ENCODE measurements at regions not wholly inside any gene's neighbourhood (a gene's known extent, or its start where the extent isn't known, plus 50 kb on each side); places are given as distances from the start of the nearest gene placed in this dataset.

DNA sequence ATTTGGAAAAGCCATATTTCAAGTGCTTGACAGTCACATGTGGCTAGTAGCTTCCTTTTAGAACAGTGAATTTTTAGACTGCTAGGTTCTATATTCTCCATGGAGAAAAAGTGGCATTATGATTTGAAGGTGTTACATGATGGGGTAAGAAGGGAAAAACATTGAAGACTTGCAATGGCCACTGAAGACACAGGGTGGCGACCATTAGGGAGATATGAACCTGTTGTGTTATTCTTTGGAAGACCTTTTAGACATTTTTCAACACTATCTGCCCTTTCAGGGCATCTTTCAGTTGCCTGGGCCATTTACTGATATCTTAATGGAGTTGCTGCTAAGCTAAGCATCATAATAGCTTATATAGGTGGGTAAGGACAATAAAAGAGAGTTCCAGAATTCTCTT, 1387.2 kb downstream of the SUCLG1 start:
- TF ChIP-seq, protein P1, sequence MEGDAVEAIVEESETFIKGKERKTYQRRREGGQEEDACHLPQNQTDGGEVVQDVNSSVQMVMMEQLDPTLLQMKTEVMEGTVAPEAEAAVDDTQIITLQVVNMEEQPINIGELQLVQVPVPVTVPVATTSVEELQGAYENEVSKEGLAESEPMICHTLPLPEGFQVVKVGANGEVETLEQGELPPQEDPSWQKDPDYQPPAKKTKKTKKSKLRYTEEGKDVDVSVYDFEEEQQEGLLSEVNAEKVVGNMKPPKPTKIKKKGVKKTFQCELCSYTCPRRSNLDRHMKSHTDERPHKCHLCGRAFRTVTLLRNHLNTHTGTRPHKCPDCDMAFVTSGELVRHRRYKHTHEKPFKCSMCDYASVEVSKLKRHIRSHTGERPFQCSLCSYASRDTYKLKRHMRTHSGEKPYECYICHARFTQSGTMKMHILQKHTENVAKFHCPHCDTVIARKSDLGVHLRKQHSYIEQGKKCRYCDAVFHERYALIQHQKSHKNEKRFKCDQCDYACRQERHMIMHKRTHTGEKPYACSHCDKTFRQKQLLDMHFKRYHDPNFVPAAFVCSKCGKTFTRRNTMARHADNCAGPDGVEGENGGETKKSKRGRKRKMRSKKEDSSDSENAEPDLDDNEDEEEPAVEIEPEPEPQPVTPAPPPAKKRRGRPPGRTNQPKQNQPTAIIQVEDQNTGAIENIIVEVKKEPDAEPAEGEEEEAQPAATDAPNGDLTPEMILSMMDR (IDR thresholded peaks at IDR 0.05; ENCODE audit: control extremely low read depth, extremely low read depth, low read depth, missing control alignments), result no peak
- CTCF ChIA-PET, result interaction anchor here (1.3 kb wide), 1 partner anchor 11 kb away, joined by 4 read pairs; no protein-coding TSS in a partner anchor
- DNase-seq (ENCODE audit: extremely low spot score), result no peak
- POLR2A ChIA-PET, result no interaction called here

DNA sequence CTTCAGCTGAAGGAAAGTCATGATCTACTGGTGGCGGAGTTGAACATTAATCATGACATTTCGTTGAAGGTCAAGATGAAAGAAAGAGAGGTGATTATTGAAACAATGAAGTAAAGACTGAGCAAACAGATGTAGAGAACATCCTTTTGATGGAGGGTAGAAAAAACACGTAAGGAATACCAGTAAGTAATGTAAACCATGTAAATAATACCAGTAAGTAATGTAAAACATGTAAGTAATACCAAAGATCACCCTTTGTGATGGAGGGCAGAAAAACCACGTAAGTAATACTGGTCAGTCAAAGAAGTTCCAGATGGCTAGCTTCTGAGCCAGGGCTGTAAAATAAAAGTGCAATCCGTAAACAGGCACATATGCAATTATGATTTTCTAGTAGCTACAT, 1387.7 kb downstream of the SUCLG1 start:
- CTCF ChIA-PET, result interaction anchor here (1.3 kb wide), 1 partner anchor 11 kb away, joined by 4 read pairs; no protein-coding TSS in a partner anchor
- POLR2A ChIA-PET, result no interaction called here
- TF ChIP-seq, protein P1 (IDR thresholded peaks at IDR 0.05; ENCODE audit: control extremely low read depth, extremely low read depth, low read depth, missing control alignments), result no peak
- DNase-seq (ENCODE audit: extremely low spot score), result no peak

DNA sequence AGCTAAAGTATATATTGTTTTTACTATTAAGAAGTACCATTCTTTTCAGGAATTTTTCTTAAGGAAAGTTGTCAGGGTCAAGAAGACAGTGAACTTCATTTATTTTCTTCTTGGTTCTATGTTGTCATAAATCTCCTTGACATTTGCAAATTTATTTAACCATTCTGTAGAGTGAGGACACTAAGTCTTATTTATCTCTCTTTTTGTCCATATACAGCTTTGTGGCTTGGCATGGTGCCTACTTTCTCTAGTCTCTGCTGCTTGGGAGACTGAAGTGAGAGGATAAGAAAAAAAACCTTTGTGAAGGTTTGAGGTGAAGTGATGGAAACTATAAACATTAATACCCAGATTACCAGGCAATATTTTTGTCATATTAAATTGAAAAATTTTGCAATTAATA, 1389.4 kb downstream of the SUCLG1 start:
- ChIA-PET CTCF (no interaction called here), POLR2A (no interaction called here)
- no peak for DNase-seq (ENCODE audit: extremely low spot score)
- TF ChIP-seq, protein P1 (IDR thresholded peaks at IDR 0.05; ENCODE audit: control extremely low read depth, extremely low read depth, low read depth, missing control alignments), result no peak

DNA sequence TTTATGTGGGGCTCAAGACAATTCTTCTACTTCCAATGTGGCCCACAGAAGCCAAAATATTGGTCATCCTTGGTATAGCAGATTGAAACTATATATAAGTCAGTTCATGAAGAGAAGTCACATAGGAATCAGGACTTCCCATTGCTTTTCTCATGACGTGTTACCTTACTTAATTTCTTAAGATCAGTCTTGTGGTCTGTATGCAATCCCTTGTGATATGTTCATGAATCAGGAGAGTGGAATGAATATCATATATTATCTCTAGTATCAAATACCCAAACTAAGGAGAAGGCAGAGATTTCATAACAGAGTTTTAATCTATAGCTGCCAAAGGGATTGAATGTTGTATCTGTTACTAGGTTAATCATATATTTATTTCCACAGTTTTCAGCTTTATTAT, 1390.4 kb downstream of the SUCLG1 start:
- CTCF ChIA-PET, result no interaction called here
- POLR2A ChIA-PET, result no interaction called here
- TF ChIP-seq, protein P1 (IDR thresholded peaks at IDR 0.05; ENCODE audit: control extremely low read depth, extremely low read depth, low read depth, missing control alignments), result no peak
- DNase-seq (ENCODE audit: extremely low spot score), result no peak

DNA sequence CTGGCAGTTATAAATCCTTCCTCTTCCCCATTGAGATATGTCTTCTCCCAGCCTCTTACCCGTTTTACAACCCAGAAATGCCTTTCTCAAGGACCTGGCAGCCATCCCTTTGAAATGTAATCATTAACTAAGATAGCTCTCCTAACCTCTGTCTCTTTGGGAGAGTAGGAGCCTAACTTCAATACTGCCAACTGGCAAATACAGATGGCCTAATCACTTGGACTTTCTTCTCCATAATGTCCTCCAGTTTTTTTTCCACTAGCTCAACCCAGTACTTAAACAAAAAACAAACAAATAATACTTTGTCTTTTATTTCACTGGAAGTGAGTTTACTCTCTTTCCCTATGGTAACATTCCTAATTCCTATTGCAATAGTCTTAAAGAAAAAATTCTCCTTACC, 1391.1 kb downstream of the SUCLG1 start:
- ChIA-PET POLR2A (no interaction called here), CTCF (no interaction called here)
- TF ChIP-seq, protein P1 (IDR thresholded peaks at IDR 0.05; ENCODE audit: control extremely low read depth, extremely low read depth, low read depth, missing control alignments), result no peak
- no peak for DNase-seq (ENCODE audit: extremely low spot score)

DNA sequence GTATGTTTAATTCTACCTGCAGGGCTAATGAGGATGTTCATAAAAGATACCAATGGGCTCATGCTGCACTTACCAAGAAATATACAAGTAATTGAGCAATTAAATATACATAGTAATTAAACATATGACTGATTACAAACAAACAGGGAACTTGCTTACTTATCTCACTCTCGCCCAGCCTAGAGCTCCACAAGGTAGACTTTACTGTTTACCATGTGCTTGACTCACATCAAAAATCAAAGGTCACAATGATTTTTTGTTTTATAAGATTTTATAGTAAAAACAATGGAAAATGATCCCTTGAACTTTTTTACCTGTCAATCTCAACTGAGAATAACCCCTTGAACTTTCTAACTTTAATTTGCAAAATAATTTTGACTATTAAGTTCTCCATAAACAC, 1395.1 kb downstream of the SUCLG1 start:
- TF ChIP-seq, protein P1 (IDR thresholded peaks at IDR 0.05; ENCODE audit: control extremely low read depth, extremely low read depth, low read depth, missing control alignments), result no peak
- POLR2A ChIA-PET, result no interaction called here
- CTCF ChIA-PET, result no interaction called here
- no peak for DNase-seq (ENCODE audit: extremely low spot score)

DNA sequence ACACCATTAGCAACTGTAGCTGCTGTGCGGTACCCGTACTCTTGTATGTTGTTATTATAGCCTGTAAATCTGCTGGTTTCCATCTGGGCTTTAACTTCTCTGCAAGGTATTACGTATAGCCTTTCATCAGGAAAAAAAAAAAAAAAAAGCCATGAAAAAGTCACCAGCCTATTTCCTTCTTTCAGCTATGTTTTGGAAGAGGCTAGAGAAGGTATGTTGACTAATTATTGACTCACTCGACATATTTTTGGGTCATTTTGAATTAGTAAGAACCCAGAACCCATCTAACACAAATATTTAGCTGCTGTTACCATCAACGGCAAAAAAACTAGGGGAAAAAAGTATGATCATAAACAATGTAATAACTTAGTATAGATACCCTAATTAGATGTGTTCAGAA, 1395.6 kb downstream of the SUCLG1 start:
- CTCF ChIA-PET, result no interaction called here
- POLR2A ChIA-PET, result no interaction called here
- TF ChIP-seq, protein P1 (IDR thresholded peaks at IDR 0.05; ENCODE audit: control extremely low read depth, extremely low read depth, low read depth, missing control alignments), result no peak
- no peak for DNase-seq (ENCODE audit: extremely low spot score)
